ENCODE measurements at regions not wholly inside any gene's neighbourhood (a gene's known extent, or its start where the extent isn't known, plus 50 kb on each side); places are given as distances from the start of the nearest gene placed in this dataset.

- intact Hi-C loops (cut with micrococcal nuclease) (no loop called here), dilution Hi-C loops (cut with MboI; ENCODE audit: extremely low pct_ligation_motif_present, low sequenced_read_pairs) (no loop called here)
- Histone ChIP-seq H3K4me1 (ENCODE audit: control insufficient read depth, extremely low read depth, insufficient read depth, low read length) (no peaks in the 10 kb centered on the region), H3K27me3 (ENCODE audit: control insufficient read depth in 2 of 2, insufficient read depth in 2 of 2, low read length in 2 of 2) (no peaks in the 10 kb centered on the region), H3K27ac (ENCODE audit: insufficient read depth, low read depth, low read length) (no peak overlapping the region), H2AFZ (ENCODE audit: low read depth, low read length) (no peak overlapping the region), H3K79me2 (ENCODE audit: control insufficient read depth, insufficient read depth, low read length) (no peaks in the 10 kb centered on the region), H3K9ac (replicated peaks; ENCODE audit: extremely low read depth, insufficient read depth, low read length) (no peak overlapping the region), H3K4me2 (ENCODE audit: insufficient read depth, low read length) (no peak overlapping the region), H3K9me1 (replicated peaks; ENCODE audit: control insufficient read depth, extremely low read depth, insufficient read depth, low read length) (no peaks in the 10 kb centered on the region), H3K9me3 (replicated peaks; ENCODE audit: control insufficient read depth, insufficient read depth, low read length) (peaks cover 7% of the 10 kb centered on the region), H4K20me1 (replicated peaks; ENCODE audit: control insufficient read depth, extremely low read depth, insufficient read depth, low read length) (no peaks in the 10 kb centered on the region), H3K4me3 (replicated peaks in 1 of 3; ENCODE audit: insufficient read depth in 1 of 3, low read depth in 1 of 3, low read length in 3 of 3) (no peak overlapping the region), H3K36me3 (ENCODE audit: control insufficient read depth in 2 of 2, extremely low read depth in 1 of 2, insufficient read depth in 2 of 2, low read length in 2 of 2) (no peaks in the 10 kb centered on the region)
- DNase-seq (ENCODE audit: low read depth, low spot score) = no peak
- no peak for TF ChIP-seq EZH2 (IDR thresholded peaks at IDR 0.05; ENCODE audit: borderline replicate concordance, low read depth, low read length, severe bottlenecking)
- no peak for TF ChIP-seq MAX (IDR thresholded peaks at IDR 0.05; ENCODE audit: insufficient read depth, insufficient read length)
- TF ChIP-seq JUN (IDR thresholded peaks at IDR 0.05; ENCODE audit: borderline replicate concordance, insufficient read depth, insufficient read length, low read depth) = no peak
- TF ChIP-seq CTCF (IDR thresholded peaks at IDR 0.05; ENCODE audit: extremely low read depth in 1 of 2, insufficient read depth in 1 of 2, low read depth in 1 of 2, low read length in 2 of 2) = no peak
- TF ChIP-seq POLR2A (IDR thresholded peaks at IDR 0.05; ENCODE audit: low read depth, low read length) = no peak
- TF ChIP-seq POLR2AphosphoS5 (IDR thresholded peaks at IDR 0.05; ENCODE audit: insufficient read depth, low read depth, low read length) = no peak
- no peak for TF ChIP-seq GATA2 (IDR thresholded peaks at IDR 0.05; ENCODE audit: insufficient read depth, insufficient read length, low read depth, low read length)
- TF ChIP-seq FOS (IDR thresholded peaks at IDR 0.05; ENCODE audit: borderline replicate concordance, insufficient read depth, low read length) = no peak
- no peak for FAIRE-seq
- no TSS peak for BruUV-seq (replicated peaks)
- ChIA-PET POLR2A (no interaction called here), CTCF (no interaction called here)
Observed at GRCh38 chr18:38081516-38081915, 515.9 kb upstream of the CELF4 start.

Measured in endothelial cell of umbilical vein (primary cell).